ENCODE measurements at regions not wholly inside any gene's neighbourhood (a gene's known extent, or its start where the extent isn't known, plus 50 kb on each side); places are given as distances from the start of the nearest gene placed in this dataset.
"Not testable (repeated sequence)": the region's sequence is repeated elsewhere in the genome, so short reads cannot be mapped to it uniquely, and the experiment has no call there.

DNA sequence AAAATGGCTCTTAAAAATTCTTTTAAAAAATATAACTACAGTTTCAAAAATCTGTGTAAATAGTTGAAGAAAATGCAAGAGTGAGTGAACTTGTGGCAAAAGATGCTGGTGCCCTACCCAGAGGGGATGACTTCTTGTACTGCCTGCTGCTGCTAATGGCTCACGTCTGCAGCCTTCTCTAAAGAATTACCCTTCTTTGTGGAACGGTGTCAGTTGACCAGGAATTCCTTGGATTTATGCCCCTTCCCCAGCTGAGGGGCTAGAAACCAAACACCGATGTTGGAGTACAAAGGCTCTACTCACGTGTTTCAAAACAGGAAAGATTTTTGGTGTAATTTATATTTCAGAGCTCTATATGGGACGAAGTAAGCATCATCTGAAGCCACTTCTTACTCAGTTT, 1582.8 kb downstream of the OLFM4 start:
- Histone ChIP-seq H3K27me3 (ENCODE audit: low read length) (no peaks in the 10 kb centered on the region), H4K20me1 (ENCODE audit: low read length) (no peaks in the 10 kb centered on the region), H2AFZ (ENCODE audit: low read length) (no peak overlapping the region), H3K4me3 (ENCODE audit: low read length) (no peak overlapping the region), H3K27ac (ENCODE audit: low read length) (no peak overlapping the region), H3K36me3 (ENCODE audit: low read depth, low read length) (no peaks in the 10 kb centered on the region), H3K4me2 (ENCODE audit: low read length) (no peak overlapping the region), H3K9me2 (replicated peaks; ENCODE audit: low read length) (no peaks in the 10 kb centered on the region), H3F3A (ENCODE audit: low read length, unreplicated experiment) (no peaks in the 10 kb centered on the region), H3K79me2 (ENCODE audit: low read length) (no peaks in the 10 kb centered on the region), H3K9ac (ENCODE audit: low read length) (no peak overlapping the region), H3K4me1 (ENCODE audit: insufficient read depth, low read length) (no peaks in the 10 kb centered on the region), H3K9me3 (ENCODE audit: low read length) (no peaks in the 10 kb centered on the region)
- BruUV-seq (replicated peaks): no TSS peak
- POLR2A ChIA-PET (ENCODE audit: unreplicated experiment): no interaction called here
- intact Hi-C loops (cut with micrococcal nuclease): no loop called here
- CTCF ChIA-PET: no interaction called here
- ATAC-seq (no peak), DNase-seq (no peak)
- TF ChIP-seq, protein P1, sequence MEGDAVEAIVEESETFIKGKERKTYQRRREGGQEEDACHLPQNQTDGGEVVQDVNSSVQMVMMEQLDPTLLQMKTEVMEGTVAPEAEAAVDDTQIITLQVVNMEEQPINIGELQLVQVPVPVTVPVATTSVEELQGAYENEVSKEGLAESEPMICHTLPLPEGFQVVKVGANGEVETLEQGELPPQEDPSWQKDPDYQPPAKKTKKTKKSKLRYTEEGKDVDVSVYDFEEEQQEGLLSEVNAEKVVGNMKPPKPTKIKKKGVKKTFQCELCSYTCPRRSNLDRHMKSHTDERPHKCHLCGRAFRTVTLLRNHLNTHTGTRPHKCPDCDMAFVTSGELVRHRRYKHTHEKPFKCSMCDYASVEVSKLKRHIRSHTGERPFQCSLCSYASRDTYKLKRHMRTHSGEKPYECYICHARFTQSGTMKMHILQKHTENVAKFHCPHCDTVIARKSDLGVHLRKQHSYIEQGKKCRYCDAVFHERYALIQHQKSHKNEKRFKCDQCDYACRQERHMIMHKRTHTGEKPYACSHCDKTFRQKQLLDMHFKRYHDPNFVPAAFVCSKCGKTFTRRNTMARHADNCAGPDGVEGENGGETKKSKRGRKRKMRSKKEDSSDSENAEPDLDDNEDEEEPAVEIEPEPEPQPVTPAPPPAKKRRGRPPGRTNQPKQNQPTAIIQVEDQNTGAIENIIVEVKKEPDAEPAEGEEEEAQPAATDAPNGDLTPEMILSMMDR (conservative IDR thresholded peaks at IDR 0.05; ENCODE audit: low read depth, low read length): no peak
- no peak for TF ChIP-seq EZH2 (IDR thresholded peaks at IDR 0.05; ENCODE audit: low read length, unreplicated experiment)
- TF ChIP-seq EZH2phosphoT487 (IDR thresholded peaks at IDR 0.05; ENCODE audit: borderline replicate concordance, low read length): no peak

- BruUV-seq (replicated peaks): no TSS peak
These were observed 1586.1 kb downstream of the OLFM4 start for GRCh38 chr13:54614726-54615125.

DNA sequence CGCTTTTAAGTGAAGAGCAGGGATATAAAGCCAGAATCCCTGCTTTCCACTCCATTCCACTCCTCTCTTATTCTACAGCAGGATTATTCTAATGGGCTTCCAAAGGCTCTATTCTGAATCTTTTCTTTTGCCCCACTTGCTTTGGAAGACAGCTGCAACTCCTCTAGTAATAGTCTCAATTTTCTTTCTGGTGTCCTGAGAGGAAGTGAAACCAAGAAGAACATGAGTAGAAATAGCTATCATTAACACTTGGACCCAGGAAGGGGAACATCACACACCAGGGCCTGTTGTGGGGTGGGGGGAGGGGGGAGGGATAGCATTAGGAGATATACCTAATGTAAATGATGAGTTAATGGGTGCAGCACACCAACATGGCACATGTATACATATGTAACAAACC, 1597.9 kb downstream of the OLFM4 start:
- H3K79me2 ChIP-seq (ENCODE audit: low read length); H2AFZ ChIP-seq (ENCODE audit: low read length); H3K9me3 ChIP-seq (ENCODE audit: low read length); ATAC-seq; H3K27ac ChIP-seq (ENCODE audit: low read length); H3K9me2 ChIP-seq (replicated peaks; ENCODE audit: low read length); H4K20me1 ChIP-seq (ENCODE audit: low read length); BruUV-seq (replicated peaks); H3K4me3 ChIP-seq (ENCODE audit: low read length); H3K4me2 ChIP-seq (ENCODE audit: low read length); H3K27me3 ChIP-seq (ENCODE audit: low read length); H3K9ac ChIP-seq (ENCODE audit: low read length); intact Hi-C loops (cut with micrococcal nuclease); H3K4me1 ChIP-seq (ENCODE audit: insufficient read depth, low read length); POLR2A ChIA-PET (ENCODE audit: unreplicated experiment); DNase-seq; CTCF ChIA-PET; H3K36me3 ChIP-seq (ENCODE audit: low read depth, low read length); H3F3A ChIP-seq (ENCODE audit: low read length, unreplicated experiment): not testable (repeated sequence)

More at GRCh38 chr13:54614726-54615125, 1586.1 kb downstream of the OLFM4 start:
- no peaks in the 10 kb centered on the region for H3K36me3 ChIP-seq (ENCODE audit: low read depth, low read length)
- ATAC-seq (no peak), DNase-seq (no peak)
- H3K9me3 ChIP-seq (ENCODE audit: low read length): no peaks in the 10 kb centered on the region
- TF ChIP-seq EZH2 (IDR thresholded peaks at IDR 0.05; ENCODE audit: low read length, unreplicated experiment): no peak
- no peak for TF ChIP-seq EZH2phosphoT487 (IDR thresholded peaks at IDR 0.05; ENCODE audit: borderline replicate concordance, low read length)
- TF ChIP-seq, protein P1 (conservative IDR thresholded peaks at IDR 0.05; ENCODE audit: low read depth, low read length): no peak
- H3K9ac ChIP-seq (ENCODE audit: low read length): no peak overlapping the region
- no peaks in the 10 kb centered on the region for H3K4me1 ChIP-seq (ENCODE audit: insufficient read depth, low read length)
- H3F3A ChIP-seq (ENCODE audit: low read length, unreplicated experiment): no peaks in the 10 kb centered on the region
- no peak overlapping the region for H3K4me3 ChIP-seq (ENCODE audit: low read length)
- H2AFZ ChIP-seq (ENCODE audit: low read length): no peak overlapping the region
- POLR2A ChIA-PET (ENCODE audit: unreplicated experiment): no interaction called here
- H3K9me2 ChIP-seq (replicated peaks; ENCODE audit: low read length): no peaks in the 10 kb centered on the region
- CTCF ChIA-PET: no interaction called here
- no peaks in the 10 kb centered on the region for H3K27me3 ChIP-seq (ENCODE audit: low read length)
- no peak overlapping the region for H3K4me2 ChIP-seq (ENCODE audit: low read length)
- intact Hi-C loops (cut with micrococcal nuclease): no loop called here
- H4K20me1 ChIP-seq (ENCODE audit: low read length): no peaks in the 10 kb centered on the region
- H3K27ac ChIP-seq (ENCODE audit: low read length): no peak overlapping the region
- H3K79me2 ChIP-seq (ENCODE audit: low read length): no peaks in the 10 kb centered on the region

Data from PC-3 (cell line).